HG03378 (cell line): ENCODE measurements at regions not wholly inside any gene's neighbourhood (a gene's known extent, or its start where the extent isn't known, plus 50 kb on each side); places are given as distances from the start of the nearest gene placed in this dataset.
"Not testable (repeated sequence)": the region's sequence is repeated elsewhere in the genome, so short reads cannot be mapped to it uniquely, and the experiment has no call there.

ENCODE experiments used
- ATAC-seq: cut with Tn5 transposase; IDR thresholded peaks from one replicate; pipeline ENCODE4 v1.9.1; 2021; ENCODE audit warnings: mild to moderate bottlenecking, moderate library complexity; ENCODE audit not compliant: unreplicated experiment

DNA sequence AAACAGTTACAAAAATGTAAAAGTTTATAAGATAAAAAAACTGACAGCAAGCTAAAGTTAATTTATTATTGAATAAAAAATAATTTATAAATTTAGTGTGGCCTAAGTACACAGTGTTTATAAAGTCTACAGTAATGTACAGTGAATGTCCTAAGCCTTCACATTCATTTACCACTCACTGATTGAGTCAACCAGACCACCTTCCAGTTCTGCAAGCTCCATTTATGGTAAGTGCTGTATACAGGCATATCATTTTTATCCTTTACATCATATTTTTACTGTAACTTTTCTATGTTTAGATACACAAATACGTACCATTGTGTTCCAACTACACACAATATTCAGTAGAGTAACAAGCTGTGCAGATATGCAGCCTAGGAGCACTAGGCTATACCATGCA is 184.2 kb upstream of the LRATD1 start:
- ATAC-seq, result no peak

GRCh38 chr2:14451312-14451711 is 181.2 kb upstream of the LRATD1 start:
- ATAC-seq, result no peak

DNA sequence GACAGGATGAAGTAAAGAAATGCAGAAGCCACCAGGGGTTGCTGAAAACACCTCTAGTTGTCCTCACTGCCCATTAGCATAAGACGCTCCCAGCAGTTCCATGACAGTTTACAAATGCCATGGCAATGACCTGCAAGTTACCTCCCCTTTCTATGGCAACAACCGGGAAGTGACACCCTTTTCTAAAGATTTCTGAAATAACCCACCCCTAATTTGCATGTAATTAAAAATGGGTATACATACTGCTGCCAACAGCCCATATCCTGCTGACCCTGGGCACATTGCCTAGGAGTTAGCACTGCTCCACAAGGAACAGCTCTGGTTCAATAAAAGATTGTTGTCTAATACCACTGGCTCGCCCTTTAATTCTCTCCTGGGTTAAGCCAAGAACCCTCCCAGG is 178.3 kb upstream of the LRATD1 start:
- ATAC-seq, result no peak

DNA sequence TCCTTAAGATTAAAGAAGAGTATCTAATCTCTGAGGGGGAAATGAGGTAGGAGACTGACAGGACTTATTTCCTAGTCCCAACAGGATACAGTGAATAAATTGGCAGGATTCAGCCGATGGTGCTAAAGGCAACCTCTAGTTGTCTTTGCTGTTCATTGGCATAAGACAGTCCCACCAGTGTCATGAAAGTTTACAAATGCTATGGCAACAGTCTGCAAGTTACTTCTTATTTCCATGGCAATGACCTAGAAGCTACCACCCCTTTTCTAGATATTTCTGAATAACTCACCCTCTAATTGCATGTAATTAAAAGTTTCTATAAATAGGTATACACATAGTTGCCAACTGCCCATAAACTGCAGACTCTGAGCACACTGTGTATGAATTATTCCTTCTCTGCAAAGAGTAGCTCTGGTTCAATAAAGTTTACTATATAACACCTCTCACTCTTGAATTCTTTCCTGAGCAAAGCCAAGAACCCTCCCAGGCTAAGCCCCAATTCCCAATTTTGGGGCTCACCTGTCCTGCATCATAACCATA is 172.7 kb upstream of the LRATD1 start:
- no peak for ATAC-seq

GRCh38 chr2:14475994-14476393 is 156.5 kb upstream of the LRATD1 start:
- no peak for ATAC-seq

DNA sequence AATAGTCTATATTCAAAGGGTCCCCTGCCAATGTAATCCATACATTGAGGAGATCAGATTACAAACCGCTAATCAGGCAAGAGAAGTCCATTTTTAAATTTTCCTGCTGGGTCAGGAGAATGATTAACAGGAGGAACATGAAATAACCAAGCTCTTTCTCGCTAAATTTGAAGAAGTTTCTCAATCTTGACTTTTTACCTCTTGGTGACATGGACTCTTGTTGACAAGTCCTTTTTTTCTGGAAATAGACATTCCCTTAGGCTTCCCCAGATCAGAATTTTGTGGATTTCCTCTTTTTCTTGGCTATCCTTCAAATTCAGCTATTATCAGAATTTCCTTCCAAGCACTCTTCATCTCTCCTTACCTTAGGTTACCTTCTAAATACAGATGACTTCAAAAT is 153.0 kb upstream of the LRATD1 start:
- no peak for ATAC-seq

GRCh38 chr2:14480120-14480519 is 152.4 kb upstream of the LRATD1 start:
- no peak for ATAC-seq

DNA sequence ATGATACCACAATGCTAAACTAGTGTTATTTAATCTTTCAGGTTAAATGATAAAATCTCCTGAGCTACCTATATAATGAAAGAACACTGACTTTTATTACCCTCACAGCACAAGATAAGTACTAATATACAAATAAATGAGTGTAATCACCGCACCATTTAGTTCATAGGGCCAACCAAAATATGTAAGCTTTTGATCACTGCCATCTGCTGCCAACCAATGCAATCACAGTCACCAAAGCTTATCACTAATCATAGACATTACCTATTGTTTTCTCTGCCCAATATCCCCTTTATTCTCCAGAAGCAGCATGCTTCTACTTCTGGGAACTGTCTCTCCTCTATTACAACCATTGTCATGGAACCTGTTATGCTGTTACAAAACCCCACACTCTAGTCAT is 151.6 kb upstream of the LRATD1 start:
- no peak for ATAC-seq

- no peak for ATAC-seq
These were observed 139.5 kb upstream of the LRATD1 start for GRCh38 chr2:14492920-14493503.

GRCh38 chr2:14494759-14495158 is 137.8 kb upstream of the LRATD1 start:
- ATAC-seq, result no peak

GRCh38 chr2:14501061-14501460 is 131.5 kb upstream of the LRATD1 start:
- ATAC-seq, result no peak

- ATAC-seq, result not testable (repeated sequence)
These were observed 125.6 kb upstream of the LRATD1 start for GRCh38 chr2:14506955-14507354.

DNA sequence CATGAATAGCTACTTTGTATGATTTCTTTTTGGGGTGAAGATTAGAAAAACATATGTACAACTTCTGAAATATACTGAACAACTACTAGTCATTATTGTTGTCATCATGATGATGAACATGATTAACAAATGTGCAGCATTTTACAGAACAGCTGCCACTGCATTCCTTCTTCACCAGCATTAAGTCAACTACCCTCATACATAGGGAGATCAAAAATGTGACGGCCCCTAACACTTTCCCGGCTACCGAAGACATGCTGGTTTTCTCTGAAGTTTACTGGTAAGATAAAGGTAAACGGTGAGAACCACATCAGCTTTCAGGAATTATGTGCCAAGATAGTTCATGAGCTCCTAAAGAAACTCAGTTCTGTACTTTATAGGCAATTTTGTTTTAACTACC is 121.0 kb upstream of the LRATD1 start:
- ATAC-seq, result no peak

DNA sequence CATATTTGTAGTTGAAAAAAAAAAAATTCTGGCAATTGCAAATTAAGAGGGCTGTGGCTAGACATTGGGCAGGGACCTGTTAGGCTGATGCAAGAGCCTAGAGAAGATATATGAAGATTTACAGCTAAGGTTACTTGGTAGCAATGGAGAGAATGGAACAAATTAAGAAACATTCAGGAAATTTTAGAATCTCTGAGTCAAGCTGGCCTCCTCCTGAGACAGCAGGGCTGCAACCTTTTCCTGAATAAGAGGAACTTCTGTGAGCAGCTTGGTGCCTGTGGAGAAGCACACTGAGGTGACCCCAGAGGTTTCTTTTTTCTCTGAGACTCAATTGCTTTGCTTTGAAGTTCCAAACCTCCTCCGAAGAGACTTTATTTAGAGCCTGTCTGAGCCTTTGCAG is 118.6 kb upstream of the LRATD1 start:
- ATAC-seq, result no peak

- ATAC-seq, result peak; percentile 66
These were observed 115.7 kb upstream of the LRATD1 start for GRCh38 chr2:14516844-14517243.

DNA sequence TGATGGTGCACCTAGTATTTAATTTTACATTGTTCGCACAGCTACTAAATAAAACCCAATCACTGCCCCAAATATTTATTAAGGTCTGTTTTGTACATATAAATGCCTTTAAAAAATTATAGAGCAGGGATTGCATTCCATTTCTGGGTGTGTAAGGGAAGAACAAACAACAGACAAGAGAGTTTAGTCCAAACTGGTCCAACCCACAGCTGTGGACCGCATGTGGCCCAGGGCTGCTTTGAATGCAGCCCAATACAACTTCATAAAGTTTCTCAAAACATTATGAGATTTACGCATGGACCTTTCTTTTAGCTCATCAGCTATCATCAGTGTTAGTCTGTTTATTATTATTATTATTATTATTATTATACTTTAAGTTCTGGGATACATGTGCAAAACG is 114.8 kb upstream of the LRATD1 start:
- ATAC-seq, result no peak

DNA sequence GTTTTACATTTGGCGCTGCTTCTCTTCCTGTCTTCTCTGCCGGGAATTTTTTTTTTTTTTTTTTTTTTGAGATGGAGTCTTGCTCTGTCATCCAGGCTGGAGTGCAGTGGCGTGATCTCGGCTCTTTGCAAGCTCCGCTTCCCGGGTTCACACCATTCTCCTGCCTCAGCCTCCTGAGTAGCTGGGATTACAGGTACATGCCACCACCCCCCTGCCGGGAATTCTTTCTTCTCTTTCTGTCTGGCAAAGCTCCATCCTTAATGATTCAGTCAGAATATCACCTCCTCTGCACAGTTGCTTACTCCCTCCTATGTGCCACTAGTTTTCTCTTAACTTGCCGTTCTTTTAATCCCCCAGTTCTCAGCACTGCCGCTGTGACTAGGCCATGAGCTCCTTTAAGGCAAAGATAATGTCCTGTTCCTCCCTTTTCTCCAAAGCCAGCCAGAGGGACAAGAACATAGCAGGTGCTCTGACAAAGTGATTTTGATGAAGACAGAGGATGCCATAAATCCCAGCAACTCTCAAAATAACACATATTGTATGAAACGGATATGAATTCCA is 112.1 kb upstream of the LRATD1 start:
- no peak for ATAC-seq

DNA sequence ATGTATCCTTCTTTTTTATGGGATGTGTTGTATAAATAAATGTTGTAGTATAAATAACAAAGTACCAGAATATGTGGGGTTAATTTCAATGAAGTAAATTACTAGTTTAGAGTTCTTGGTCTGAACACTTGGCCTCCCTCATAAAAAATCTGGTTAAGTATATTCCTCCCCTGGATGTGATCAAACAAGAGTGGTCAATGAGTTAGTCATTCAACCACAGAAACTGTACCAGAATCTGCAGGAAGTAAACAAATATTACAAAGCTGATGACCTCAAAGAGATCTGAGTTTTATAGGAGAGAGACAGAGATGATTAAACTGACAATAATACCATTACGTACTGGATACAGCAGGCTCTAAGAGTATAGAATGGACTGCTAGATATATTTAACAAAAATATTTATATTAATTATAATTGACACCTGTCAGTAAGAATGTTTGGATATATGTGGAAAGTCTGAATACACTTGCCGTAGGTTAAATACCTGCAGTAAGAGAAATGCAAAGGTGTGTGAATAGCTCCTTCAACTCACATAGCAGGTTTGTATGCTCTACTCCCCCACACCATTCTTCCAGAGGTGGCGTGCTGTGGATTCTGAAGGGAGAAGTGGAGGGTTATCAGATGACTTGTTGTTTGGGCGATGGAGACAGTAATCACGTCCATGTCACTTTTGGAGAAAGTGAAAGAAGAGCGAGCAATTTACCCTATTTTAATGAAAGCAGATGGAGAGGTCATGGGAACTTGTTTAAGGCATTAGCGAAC is 108.3 kb upstream of the LRATD1 start:
- no peak for ATAC-seq

GRCh38 chr2:14524803-14525080 is 107.8 kb upstream of the LRATD1 start:
- no peak for ATAC-seq

- no peak for ATAC-seq
These were observed 102.0 kb upstream of the LRATD1 start for GRCh38 chr2:14530506-14530905.

DNA sequence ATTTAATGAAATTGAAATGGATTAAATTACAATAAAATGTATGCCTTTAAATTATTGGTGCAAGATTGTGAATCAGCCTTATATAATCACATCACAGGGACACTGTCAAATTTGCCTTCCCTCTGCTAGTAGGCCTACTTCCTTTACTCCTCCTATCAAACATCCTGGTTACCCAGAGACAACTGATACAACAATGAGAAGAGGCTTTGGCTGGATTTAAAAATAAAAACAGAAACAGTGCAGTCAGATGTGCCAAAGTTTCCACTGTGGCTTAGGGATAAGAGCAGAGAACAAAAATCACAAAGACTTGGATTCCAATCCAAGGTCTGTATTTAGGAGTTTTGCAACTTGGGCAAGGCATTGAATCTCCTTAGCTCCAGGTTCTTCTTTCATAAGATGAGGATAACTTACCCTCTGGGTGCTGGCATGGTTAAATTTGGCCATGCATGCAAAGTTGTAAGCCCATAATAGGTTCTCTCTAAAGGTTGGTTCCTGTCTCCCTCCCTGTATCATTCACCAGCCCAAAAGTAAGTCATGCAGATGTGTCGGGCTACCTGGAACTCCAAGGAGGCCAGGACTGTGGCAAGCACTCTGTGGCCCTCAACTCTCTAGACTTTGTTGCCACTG is 99.3 kb upstream of the LRATD1 start:
- ATAC-seq, result no peak

DNA sequence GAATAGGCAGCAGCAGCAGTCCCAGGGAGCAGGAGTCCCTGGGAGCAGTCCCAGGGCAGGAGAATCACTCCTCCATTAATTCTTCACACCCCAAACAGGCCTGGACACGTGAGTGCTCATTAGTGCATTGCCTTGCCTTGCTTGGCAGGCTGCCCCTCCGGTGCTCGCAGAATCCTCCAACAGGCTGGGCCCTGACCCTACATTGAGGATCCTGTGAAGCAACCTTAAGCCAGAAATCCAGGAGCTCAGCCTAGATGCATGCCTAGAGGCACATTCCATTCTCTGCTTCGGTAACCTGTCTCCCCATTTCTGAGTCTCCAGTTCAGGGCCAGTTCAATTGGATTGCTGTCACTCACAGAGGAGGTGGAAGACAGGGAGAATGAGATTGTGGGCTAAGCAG is 97.4 kb upstream of the LRATD1 start:
- no peak for ATAC-seq
